ENCODE measurements at regions not wholly inside any gene's neighbourhood (a gene's known extent, or its start where the extent isn't known, plus 50 kb on each side); places are given as distances from the start of the nearest gene placed in this dataset.

- Histone ChIP-seq H3K9ac (no peak overlapping the region), H3K27me3 (no peaks in the 10 kb centered on the region), H3K27ac (peak overlapping the region in 3 of 11 experiments; percentile 10 to 72 (median 57); a peak in 3 of 22 replicates), H3K4me3 (no peak overlapping the region), H3K4me1 (peaks cover 7 to 71% (median 19%) of the 10 kb centered on the region in 10 experiments; a peak in 19 of 20 replicates), H3K36me3 (no peaks in the 10 kb centered on the region), H4K20me1 (no peaks in the 10 kb centered on the region), H3K9me3 (replicated peaks in 1 of 11) (0 out of 22 replicates have a peak, but pooled peaks cover 0 to 3% (median 0%) of the 10 kb centered on the region in 11 experiments), H3K4me2 (peak overlapping the region in 3 of 11 experiments; percentile 1 to 74 (median 73); a peak in 4 of 22 replicates)
- TF ChIP-seq Cebpa-rat (IDR thresholded peaks at IDR 0.05), result no peak
Observed at GRCh38 chr1:182174513-182174855, 113.0 kb upstream of the ZNF648 start.

DNA sequence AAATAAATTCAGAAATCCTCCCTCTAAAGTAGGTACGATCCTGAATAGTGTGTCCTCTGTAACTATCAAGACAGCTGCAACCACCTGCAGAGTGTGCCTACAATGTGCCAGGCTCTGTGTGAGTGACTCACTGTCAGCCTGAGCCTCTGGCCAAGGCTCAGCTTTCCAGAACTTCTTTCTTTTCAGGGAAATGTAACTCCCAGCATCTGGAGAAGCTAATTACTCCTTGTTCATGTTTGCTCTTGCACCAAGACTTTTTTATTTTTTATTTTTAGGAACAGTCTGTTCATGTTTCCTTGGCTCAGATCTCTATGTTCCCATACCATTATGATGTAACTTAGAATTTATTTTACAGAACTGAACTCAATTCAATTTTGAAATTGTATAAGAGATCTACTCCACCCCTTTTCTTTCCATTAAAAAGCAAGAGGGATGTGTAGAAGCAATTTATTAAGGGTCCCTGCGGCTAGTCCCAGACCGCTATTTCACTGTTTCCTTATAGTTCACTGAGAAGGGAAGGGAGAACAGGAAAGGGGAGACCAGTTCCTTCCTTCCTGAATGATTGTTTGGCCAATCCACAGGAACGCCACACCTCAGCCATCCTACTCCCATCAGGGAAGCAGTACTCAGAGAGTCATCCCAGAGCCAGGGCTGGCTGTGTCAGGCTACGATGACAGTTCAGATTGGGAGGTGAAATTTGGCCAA is 112.4 kb upstream of the ZNF648 start:
- H3K4me2 ChIP-seq, result peak overlapping the region in 3 of 11 experiments; percentile 1 to 74 (median 73); a peak in 4 of 22 replicates
- H3K9ac ChIP-seq, result no peak overlapping the region
- H3K36me3 ChIP-seq, result no peaks in the 10 kb centered on the region
- no peak for TF ChIP-seq Cebpa-rat (IDR thresholded peaks at IDR 0.05)
- H3K9me3 ChIP-seq (replicated peaks in 1 of 11), result 0 out of 22 replicates have a peak, but pooled peaks cover 0 to 3% (median 0%) of the 10 kb centered on the region in 11 experiments
- H3K4me3 ChIP-seq, result no peak overlapping the region
- H3K27ac ChIP-seq, result peak overlapping the region in 3 of 11 experiments; percentile 10 to 72 (median 28); a peak in 3 of 22 replicates
- H4K20me1 ChIP-seq, result no peaks in the 10 kb centered on the region
- H3K4me1 ChIP-seq, result peaks cover 7 to 77% (median 23%) of the 10 kb centered on the region in 10 experiments; a peak in 19 of 20 replicates
- no peaks in the 10 kb centered on the region for H3K27me3 ChIP-seq

- Histone ChIP-seq H3K36me3 (no peaks in the 10 kb centered on the region), H3K9me3 (replicated peaks in 1 of 11) (no peaks in the 10 kb centered on the region), H4K20me1 (no peaks in the 10 kb centered on the region), H3K4me1 (peaks cover 7 to 85% (median 23%) of the 10 kb centered on the region in 10 experiments; a peak in 19 of 20 replicates), H3K27me3 (no peaks in the 10 kb centered on the region), H3K4me2 (peak overlapping the region in 2 of 11 experiments; percentile 73 to 74; a peak in 3 of 22 replicates), H3K4me3 (no peak overlapping the region), H3K9ac (no peak overlapping the region), H3K27ac (peak overlapping the region in 2 of 11 experiments; percentile 93 to 98; a peak in 3 of 22 replicates)
- TF ChIP-seq Cebpa-rat (IDR thresholded peaks at IDR 0.05), result no peak
Observed at GRCh38 chr1:182172699-182173098, 111.2 kb upstream of the ZNF648 start.

DNA sequence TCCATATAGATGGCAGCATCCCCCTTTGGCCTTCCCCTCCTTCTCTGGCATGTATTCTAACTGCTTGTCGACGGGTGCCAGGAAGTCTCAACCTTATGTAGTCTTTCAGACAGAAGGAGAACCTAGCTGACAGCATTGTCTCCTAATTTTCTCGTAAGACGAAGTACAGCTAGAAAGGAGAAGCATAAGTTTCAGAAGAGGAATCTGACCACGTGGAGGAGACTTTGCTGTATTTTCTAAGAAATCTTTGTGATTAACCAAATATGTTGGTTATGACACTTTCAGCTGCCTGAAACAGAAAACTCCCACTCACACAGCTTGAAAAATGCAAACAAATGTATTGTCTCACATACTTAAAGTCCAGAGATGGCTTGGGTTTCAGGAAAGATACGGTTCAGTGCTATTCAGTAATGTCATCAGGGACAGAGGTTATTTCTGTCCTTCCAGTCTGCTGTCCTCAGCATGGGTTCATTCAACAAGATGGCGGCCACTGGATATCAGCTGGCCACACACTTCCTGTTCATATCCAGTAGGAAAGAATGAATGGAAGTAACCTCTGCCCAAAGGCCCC is 109.5 kb upstream of the ZNF648 start:
- Histone ChIP-seq H3K36me3 (no peaks in the 10 kb centered on the region), H3K4me2 (peak overlapping the region; percentile 1 to 78 (median 40); a peak in 15 of 22 replicates), H3K27ac (peak overlapping the region in 10 of 11 experiments; percentile 0 to 98 (median 72); a peak in 18 of 22 replicates), H4K20me1 (no peaks in the 10 kb centered on the region), H3K9me3 (replicated peaks in 1 of 11) (no peaks in the 10 kb centered on the region), H3K4me3 (no peak overlapping the region), H3K9ac (peak overlapping the region in 6 of 11 experiments; percentile 21 to 80 (median 56); a peak in 10 of 22 replicates), H3K4me1 (peaks cover 7 to 89% (median 23%) of the 10 kb centered on the region in 10 experiments; a peak in 19 of 20 replicates), H3K27me3 (no peaks in the 10 kb centered on the region)
- no peak for TF ChIP-seq Cebpa-rat (IDR thresholded peaks at IDR 0.05)

DNA sequence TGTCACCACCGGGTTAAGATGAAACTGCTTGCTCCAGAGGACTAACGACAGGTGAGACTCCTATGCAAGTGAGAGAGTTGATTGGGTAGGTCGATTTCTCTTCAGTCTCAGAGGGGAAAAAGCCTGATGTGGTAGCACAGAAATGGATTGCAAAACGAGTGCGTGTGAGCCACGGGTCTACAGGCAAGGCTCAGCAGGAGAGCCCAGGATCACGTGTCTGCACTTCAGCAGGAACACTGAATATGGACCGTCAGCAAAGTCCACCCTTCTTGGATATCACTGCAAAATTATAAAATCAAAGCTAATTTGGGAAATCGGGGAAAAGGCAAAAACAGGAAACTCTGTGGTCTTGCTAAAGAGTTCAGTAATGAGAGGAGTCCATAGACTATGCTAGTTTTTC is 107.7 kb upstream of the ZNF648 start:
- Histone ChIP-seq H3K4me2 (peak overlapping the region in 6 of 11 experiments; percentile 4 to 78 (median 38); a peak in 11 of 22 replicates), H3K27me3 (no peaks in the 10 kb centered on the region), H3K4me3 (no peak overlapping the region), H3K9ac (peak overlapping the region in 2 of 11 experiments; percentile 71 to 80; a peak in 2 of 22 replicates), H3K27ac (peak overlapping the region in 3 of 11 experiments; percentile 84 to 98 (median 93); a peak in 6 of 22 replicates), H3K9me3 (replicated peaks in 1 of 11) (no peaks in the 10 kb centered on the region), H3K36me3 (no peaks in the 10 kb centered on the region), H4K20me1 (no peaks in the 10 kb centered on the region), H3K4me1 (peaks cover 7 to 77% (median 23%) of the 10 kb centered on the region in 10 experiments; a peak in 19 of 20 replicates)
- no peak for TF ChIP-seq Cebpa-rat (IDR thresholded peaks at IDR 0.05)

- no peaks in the 10 kb centered on the region for H3K36me3 ChIP-seq
- no peaks in the 10 kb centered on the region for H3K9me3 ChIP-seq (replicated peaks in 1 of 11)
- H3K9ac ChIP-seq, result no peak overlapping the region
- H3K4me1 ChIP-seq, result peaks cover 7 to 63% (median 23%) of the 10 kb centered on the region in 10 experiments; a peak in 19 of 20 replicates
- TF ChIP-seq Cebpa-rat (IDR thresholded peaks at IDR 0.05), result no peak
- H3K4me2 ChIP-seq, result no peak overlapping the region; a peak in 1 of 22 replicates
- no peaks in the 10 kb centered on the region for H3K27me3 ChIP-seq
- H4K20me1 ChIP-seq, result no peaks in the 10 kb centered on the region
- no peak overlapping the region for H3K27ac ChIP-seq
- H3K4me3 ChIP-seq, result no peak overlapping the region
Observed at GRCh38 chr1:182166750-182167149, 105.2 kb upstream of the ZNF648 start.

- Histone ChIP-seq H3K4me2 (no peak overlapping the region; a peak in 2 of 22 replicates), H3K4me3 (no peak overlapping the region), H4K20me1 (no peaks in the 10 kb centered on the region), H3K9me3 (replicated peaks in 1 of 11) (no peaks in the 10 kb centered on the region), H3K27ac (no peak overlapping the region), H3K4me1 (peaks cover 4 to 59% (median 19%) of the 10 kb centered on the region in 10 experiments; a peak in 19 of 20 replicates), H3K36me3 (no peaks in the 10 kb centered on the region), H3K9ac (no peak overlapping the region), H3K27me3 (no peaks in the 10 kb centered on the region)
- no peak for TF ChIP-seq Cebpa-rat (IDR thresholded peaks at IDR 0.05)
Observed at GRCh38 chr1:182166321-182166720, 104.8 kb upstream of the ZNF648 start.

DNA sequence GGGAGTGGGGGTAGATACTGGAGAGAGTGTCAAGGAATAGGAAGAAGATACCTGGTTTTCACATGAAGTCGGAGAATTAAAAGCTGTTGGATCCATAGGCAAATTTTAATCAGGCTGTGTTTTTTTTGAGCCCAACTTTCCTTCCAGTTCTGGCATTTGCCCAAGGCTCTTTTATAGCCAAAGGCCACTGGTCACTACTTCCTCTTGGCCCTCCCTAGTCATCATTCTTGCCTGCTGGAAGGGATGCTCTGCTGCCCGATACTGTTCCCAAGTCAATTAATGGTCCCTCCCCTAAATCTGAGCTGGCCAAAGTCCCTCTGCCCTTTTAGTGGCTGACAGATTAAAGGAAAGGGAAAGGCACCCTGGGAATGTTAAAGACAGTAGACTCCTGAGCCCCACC is 102.8 kb upstream of the ZNF648 start:
- H3K27me3 ChIP-seq, result no peaks in the 10 kb centered on the region
- no peak for TF ChIP-seq Cebpa-rat (IDR thresholded peaks at IDR 0.05)

DNA sequence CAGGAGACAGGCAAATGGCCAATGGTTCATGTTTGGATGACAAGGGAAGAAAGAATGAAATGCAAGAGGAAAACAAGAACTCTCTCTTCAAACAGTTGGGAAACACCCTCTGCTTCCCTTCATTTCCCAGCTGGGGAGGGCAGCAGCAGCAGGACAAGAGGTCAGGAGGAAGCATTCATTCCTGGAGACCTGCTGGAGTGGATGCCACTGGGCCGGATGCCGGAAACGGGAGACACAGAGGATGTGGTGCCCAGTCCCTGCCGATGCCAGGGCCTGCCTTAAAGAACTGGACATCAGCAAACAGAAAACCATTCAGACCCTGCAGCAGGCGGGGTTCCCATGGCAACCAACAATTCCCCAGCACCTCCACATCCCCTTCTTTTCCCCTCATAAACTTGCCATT is 102.3 kb upstream of the ZNF648 start:
- peaks cover 0 to 37% (median 0%) of the 10 kb centered on the region in 10 experiments; a peak in 6 of 20 replicates for H3K4me1 ChIP-seq
- H3K27me3 ChIP-seq, result no peaks in the 10 kb centered on the region
- no peak overlapping the region for H3K4me3 ChIP-seq
- no peak overlapping the region; a peak in 1 of 22 replicates for H3K27ac ChIP-seq
- H4K20me1 ChIP-seq, result no peaks in the 10 kb centered on the region
- peak overlapping the region in 2 of 11 experiments; percentile 8 to 50; a peak in 4 of 22 replicates for H3K4me2 ChIP-seq
- peaks cover 8 to 17% (median 16%) of the 10 kb centered on the region in 11 experiments; a peak in 19 of 22 replicates for H3K9me3 ChIP-seq (replicated peaks in 1 of 11)
- TF ChIP-seq Cebpa-rat (IDR thresholded peaks at IDR 0.05), result no peak
- no peak overlapping the region for H3K9ac ChIP-seq
- no peaks in the 10 kb centered on the region for H3K36me3 ChIP-seq

More for the DNA sequence above, 102.8 kb upstream of the ZNF648 start:
- Histone ChIP-seq H3K4me2 (peak overlapping the region in 2 of 11 experiments; percentile 8 to 50; a peak in 4 of 22 replicates), H4K20me1 (no peaks in the 10 kb centered on the region), H3K4me1 (peaks cover 0 to 42% (median 2%) of the 10 kb centered on the region in 10 experiments; a peak in 9 of 20 replicates), H3K27ac (no peak overlapping the region; a peak in 1 of 22 replicates), H3K4me3 (no peak overlapping the region), H3K9ac (no peak overlapping the region), H3K9me3 (replicated peaks in 1 of 11) (peaks cover 7 to 13% (median 12%) of the 10 kb centered on the region in 11 experiments; a peak in 19 of 22 replicates), H3K36me3 (no peaks in the 10 kb centered on the region)

All from BLaER1 treated with 17β-estradiol and CSF1 and Interleukin-3, amounts not matched to agents 10 nM and 100 nM (cell line).